GM18511 (cell line): ENCODE measurements at regions not wholly inside any gene's neighbourhood (a gene's known extent, or its start where the extent isn't known, plus 50 kb on each side); places are given as distances from the start of the nearest gene placed in this dataset.

Experiments
- ATAC-seq: cut with Tn5 transposase; IDR thresholded peaks from one replicate; pipeline ENCODE4 v1.9.1; 2021; ENCODE audit warnings: mild to moderate bottlenecking, moderate library complexity; ENCODE audit not compliant: unreplicated experiment

DNA sequence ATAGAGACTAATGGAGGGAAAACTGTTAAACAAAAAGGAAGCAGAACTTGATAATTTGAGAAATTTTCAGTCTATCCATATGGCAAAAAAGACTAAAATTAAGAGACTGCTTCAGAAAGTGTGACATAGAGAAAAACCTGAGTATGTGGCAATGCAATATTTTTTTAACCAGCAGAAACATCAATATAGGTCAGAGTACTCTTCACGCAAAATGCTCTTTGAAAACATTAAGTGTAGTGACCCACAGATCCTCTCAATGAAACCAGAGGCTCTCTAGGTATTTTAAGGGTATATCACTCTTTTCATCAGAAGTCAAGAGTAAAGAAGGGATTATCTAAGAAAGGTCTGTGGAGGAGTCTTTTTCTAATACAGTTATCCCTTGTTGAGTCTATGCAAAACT is 1394.8 kb downstream of the DSC3 start:
- no peak for ATAC-seq

DNA sequence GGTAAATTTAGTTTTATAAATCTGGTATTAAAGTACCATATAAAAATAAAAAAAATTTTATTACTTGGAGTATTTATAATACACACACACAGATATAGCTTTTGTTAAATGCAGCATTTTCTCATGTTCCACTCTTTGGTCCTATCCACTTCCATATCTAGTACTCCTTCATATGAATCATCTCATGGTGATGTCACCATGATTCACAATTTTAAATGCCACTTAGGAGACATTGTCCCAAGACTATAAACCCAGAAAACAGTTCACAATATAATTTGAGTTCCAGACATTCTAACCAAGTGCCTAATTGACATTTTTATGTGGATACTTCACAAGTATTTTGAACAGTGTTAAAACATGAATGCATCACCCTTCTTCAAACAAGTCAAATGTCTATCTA is 1398.3 kb downstream of the DSC3 start:
- no peak for ATAC-seq

DNA sequence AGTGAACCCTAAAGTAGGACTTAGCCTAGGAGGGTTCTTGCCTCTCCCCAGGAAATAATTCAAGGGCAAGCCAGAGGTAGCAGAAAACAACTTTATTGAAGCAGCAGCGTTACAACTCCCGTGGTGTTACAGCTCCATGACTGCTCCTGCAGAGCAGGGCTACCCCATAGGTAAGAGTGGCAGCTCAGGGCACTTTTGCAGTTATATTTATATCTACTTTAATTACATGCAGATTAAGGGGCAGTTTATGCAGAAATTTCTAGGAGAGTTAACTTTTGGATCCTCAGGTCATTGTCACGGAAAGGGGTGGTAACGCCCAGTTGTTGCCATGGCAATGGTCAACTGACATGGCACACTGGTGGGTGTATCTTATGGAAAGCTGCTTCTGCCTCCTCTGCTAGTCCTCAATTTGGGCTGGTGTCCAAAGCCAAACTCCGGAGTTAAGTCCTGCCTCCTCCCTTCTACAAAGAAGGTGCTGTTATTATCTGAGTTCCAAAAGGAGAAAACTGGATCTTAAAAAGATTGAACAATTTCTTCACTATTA is 1413.0 kb downstream of the DSC3 start:
- no peak for ATAC-seq

DNA sequence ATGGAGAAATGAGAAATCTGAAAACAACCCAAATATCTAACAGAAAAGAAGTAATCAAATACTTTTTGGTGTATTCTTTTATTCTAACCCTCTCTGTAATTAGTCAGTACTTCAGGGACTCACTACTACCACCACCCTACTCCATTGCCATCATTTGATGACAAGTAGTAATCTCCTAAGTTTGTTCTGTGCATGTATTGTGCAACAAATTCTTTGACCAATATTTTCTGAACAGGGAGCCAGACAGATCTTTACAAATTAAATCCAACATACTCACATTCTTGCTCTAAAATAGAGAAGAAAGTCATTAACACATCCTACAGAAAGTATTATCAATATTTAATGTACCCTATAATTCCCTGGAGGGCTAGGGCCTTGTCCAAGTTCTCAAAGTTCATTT is 1416.4 kb downstream of the DSC3 start:
- ATAC-seq = no peak

DNA sequence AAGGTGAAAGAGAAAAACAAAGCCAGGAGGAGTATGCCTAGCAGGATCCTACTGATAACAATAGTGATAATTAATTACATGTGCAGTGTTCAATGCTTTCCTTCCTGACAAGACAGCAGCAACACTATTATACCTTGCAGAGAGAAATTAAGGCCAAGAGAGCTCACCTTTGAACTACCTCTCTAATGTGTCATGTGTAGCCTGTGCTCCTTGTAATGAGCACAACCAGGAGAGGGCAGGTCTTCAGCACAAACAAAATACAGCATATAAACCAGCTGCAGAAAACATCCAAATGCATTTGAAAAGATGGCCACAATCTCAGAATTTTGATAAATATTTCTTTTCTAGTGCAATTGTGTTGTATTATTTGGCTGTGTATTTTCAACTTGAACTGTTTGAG is 1425.7 kb downstream of the DSC3 start:
- ATAC-seq = no peak

DNA sequence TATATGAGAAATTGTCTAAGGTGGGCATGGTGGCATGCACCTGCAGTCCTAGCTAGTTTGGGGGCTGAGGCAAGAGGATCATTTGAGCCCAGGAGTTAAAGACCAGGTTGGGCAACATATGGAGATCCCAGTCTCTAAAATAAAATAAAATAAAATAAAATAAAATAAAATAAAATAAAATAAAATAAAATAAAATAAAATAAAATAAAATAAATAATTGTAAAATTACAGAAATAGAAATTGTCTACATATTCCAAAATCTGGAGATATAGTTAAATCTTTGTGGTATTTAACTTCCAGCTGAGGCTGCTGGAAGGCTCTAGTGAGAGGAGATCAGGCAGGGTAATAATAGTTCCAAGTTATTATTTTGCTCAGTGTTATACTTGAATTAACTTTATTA is 1432.1 kb upstream of the CDH2 start:
- ATAC-seq = no peak

DNA sequence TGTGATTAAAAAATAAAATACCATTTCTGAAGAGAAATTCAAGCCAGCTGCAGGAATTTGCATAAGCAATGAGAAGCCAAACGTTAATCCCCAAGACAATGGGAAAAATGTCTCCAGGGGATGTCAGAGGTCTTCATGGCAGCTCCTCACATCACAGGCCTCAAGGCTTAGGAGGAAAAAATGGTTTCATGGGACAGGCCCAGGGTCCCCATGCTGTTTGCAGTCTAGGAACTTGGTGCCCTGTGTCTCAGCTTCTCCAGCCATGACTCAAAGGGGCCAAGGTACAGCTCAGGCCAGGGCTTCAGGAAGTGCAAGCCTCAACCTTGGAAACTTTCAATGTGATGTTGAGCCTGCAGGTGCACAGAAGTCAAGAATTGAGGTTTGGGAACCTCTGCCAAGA is 1428.4 kb upstream of the CDH2 start:
- no peak for ATAC-seq

DNA sequence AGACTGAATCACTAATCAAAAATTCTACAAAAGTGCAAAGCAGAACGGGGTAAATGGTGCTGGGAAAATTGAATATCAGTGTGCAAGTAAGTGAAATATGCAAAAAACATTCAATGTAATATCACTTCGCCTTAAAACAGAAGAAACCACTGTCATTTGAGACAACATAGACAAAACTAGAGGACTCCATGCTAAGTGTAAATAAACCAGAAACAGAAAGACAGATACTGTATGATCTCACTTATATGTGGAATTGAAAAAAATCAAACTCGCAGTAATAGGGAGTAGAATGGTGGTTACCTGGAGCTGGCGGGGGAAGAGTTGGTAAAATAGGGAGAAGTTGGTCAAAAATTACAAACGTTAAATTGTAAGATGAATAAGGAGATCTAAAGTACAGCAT is 1420.0 kb upstream of the CDH2 start:
- no peak for ATAC-seq

DNA sequence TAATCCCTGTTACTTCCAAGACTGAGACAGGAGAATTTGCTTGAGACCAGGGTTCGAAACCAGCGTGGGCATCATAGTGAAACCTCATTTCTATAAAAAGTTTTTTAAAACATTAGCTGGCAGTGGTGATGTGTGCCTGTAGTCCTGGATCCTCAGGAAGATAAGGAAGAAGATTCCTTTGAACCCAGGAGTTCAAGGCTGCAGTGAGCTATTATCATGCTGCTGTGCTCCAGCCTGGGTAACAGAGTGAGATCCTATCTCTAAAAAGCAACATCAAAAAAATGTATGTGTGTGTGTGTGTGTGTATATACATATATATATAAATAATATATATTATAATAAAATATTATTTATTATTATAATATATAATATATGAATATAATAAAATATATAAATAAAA is 1417.6 kb upstream of the CDH2 start:
- no peak for ATAC-seq

DNA sequence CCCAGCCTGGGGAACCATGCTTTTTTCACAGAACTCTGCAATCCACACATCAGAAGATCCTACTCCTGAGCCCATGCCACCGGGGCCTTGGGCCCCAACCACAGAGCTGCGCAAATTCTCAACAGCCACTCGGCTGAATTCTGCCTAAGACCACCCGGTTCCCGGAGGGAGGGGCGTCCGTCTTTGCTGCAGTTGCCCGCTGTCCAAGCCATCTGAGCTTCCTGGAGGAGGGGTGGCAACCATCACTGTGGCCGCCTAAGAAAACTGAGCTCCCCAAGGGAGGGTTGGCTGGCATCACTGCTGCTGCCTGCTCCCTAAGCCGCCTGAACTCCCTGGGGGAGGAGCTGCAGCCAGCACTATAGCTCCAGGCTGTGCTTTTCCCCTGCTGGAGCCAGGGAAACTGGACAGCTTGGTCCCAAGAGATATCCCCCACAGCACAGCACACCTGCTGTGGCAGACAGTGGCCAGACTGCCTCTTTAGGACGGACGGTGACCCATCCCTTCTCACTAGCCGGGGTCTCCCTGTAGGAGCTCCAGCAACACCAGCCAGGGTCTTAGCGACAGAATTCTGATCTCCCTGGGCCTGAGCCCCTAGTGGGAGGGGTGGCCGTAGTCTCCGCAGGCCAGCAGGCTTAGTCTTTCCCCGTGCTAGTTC is 1411.6 kb upstream of the CDH2 start:
- no peak for ATAC-seq

DNA sequence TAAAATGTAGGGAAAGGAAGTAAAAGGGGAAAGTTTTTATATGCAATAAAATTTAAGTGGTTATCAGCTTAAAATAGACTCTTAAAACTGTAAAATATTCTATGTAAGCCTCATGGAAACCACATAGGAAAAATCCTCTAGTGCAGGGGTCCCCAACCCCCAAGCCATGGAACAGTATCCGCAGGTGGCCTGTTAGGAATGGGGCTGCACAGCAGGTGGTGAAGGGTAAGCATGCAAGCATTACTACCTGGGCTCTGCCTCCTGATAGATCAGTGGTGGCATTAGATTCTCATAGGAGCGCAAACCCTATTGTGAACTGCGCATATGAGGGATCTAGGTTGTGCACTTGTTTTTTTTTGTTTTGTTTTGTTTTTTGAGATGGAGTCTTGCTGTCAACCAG is 1409.3 kb upstream of the CDH2 start:
- ATAC-seq = no peak

DNA sequence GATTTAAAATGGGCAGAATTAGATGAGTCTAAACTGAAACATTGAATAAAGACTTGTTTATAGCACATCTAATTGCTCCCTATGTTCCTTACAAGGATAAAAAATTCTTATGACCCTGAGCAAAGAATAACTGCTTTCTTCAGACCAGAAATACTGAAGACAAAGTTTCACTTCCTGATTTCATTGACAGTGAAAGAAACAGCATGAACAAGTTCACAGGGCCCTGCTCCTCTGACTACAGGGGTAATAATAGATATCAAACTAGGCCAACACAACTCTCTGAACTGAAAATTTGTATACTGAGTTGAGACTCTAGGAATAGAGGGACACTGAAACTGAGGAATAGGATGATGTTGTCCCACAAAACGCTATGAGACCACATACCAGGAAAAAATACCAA is 1383.3 kb upstream of the CDH2 start:
- peak; percentile 84 for ATAC-seq

DNA sequence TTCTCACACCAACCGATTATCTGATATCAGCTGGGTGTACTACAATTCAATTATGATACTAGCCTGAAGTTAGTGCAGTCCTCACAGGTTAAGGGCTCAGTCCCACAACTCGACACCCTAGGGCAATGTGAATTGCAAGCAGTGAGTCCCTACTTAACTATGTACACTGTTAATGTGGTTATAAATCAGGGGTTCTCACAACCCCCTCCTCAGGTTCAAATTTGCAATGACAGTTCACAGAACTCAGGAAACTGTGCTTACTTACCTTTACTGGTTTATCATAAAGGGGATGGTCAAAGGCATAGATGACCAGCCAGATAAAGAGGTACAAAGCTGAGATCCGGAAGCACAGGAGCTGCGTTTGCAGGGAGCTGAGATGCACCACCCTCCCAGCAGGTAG is 1379.1 kb upstream of the CDH2 start:
- ATAC-seq = no peak

DNA sequence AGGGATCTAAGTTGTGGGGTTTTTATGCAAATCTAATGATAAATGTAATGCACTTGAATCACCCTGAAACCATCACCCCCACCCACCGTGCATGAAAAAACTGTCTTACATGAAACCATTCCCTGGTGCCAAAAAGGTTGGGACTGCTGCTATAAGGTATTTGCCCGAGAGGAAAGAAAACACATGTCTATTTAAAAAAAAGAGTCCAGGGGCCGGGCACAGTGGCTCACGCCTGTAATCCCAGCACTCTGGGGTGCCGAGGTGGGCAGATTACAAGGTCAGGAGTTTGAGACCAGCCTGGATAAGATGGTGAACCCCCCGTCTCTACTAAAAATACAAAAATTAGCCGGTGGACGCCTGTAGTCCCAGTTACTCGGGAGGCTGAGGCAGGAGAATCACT is 1372.8 kb upstream of the CDH2 start:
- ATAC-seq = no peak

DNA sequence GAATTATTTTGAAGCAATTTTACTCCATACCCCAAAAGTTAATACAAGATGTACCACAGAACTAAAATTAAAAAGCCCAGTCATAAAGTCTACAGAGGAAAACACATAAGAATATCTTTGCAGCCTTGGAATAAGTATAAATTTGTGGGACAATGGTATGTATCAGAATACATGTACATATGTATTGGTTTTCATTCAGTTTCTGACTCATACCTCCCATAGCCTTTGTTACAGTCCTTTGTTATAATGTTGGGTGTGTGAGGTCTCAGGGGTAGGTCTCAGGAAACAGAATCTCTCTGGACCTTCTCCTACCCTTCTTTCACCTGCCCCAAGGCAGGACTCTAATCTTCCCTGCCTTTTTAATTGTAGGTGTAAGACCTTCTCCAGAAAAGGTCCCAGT is 1370.7 kb upstream of the CDH2 start:
- ATAC-seq = no peak

DNA sequence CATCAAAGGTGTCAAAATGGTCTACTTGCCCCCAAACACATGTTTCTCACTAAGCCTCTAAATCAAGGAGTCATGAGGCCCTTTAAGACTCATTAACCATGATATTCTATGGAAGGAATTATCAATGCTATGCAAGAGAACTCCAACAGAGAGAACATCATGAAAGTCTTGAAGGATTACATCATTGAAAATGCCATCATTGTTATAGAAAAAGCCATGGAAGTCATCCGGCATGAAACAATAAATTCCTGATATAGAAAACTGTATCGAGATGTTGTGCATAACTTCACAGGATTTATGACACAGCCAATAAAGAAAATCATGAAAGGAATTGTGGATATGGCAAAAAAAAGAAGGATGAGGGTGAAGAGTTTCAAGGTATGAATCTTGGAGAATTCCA is 1363.6 kb upstream of the CDH2 start:
- ATAC-seq = no peak

DNA sequence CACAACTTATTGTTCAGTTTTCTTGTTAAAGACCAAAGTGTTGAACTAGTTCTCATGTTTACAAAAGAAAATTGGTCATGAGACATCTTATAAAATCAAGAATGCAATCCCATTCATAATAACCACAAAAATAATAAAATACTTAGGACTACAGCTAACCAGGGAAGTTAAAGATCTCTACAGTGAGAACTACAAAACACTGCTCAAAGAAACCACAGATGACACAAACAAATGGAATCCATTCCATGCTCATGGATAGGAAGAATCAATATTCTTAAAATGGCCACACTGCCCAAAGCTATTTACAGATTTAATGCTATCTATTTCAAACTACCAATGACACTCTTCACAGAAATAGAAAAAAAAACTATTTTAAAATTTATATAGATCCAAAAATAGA is 1354.8 kb upstream of the CDH2 start:
- ATAC-seq = no peak

DNA sequence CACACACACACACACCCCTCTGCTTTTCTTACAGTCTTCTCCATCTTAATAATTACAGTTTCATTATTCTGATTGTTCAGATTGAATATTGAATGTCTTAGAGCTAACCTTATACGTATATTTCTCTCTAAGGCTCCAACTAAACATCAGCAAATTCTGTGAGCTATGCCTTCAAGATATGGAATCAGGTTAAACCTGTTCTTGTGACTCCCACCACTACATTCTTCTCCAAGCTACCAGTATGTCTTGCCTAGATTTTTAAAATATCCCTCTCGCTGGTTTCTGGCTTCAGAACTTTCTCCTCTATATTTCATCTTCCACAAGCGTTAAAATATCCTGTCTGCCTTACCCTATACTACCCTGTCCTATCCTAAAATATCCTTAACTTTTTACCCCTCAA is 1346.4 kb upstream of the CDH2 start:
- no peak for ATAC-seq

DNA sequence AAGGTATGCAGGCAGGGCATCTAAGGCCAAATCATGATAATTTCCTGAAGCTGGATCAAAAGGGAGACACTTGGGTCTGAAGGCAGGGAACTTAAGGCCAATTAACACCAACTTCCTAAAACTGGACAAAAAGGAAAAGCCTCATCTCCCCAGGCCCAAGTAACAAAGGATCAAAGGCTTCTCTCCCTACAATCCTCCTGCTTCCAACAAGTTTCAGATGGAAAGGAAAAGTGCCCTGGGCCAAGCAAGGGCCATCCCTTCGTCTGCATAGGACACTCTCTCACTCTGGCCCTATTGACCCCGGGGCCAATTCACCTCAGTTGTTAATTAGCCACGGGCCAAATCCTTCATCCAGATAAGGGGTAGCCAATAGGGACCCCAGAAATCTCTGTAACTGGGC is 1335.8 kb upstream of the CDH2 start:
- no peak for ATAC-seq

DNA sequence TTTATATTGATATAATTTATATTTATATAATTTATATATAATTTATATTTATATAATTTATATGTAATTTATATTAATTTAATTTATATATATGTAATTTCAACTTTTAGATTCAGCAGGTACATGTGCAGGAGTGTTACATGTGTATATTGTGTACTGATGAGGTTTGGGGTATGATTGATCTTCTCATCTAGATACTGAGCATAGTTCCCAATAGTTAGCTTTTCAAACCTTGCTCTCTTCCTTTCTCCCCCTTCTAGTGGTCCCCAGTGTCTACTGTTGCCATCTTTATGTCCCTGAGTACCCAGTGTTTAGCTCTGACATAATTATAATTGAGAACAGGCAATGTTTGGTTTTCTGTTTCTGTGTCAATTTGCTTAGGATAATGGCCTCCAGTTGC is 1335.3 kb upstream of the CDH2 start:
- no peak for ATAC-seq

DNA sequence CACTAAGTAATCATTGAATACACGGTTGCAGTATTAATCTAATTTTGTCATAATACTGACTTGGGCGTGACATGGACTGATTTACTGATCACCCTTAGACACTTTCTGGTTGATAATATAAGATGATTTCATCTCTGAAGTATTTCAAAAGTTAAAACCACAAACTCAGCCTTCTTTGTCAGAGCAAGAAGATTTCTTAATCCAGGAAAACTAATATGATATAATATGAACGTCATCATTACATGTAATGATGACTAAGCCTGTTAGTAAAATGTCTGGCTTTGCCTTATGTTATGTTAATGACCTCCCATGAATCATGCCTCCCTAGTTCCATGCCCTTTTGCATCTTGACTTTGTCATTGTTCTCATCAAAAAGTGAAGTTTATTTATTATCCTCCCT is 1325.0 kb upstream of the CDH2 start:
- no peak for ATAC-seq

DNA sequence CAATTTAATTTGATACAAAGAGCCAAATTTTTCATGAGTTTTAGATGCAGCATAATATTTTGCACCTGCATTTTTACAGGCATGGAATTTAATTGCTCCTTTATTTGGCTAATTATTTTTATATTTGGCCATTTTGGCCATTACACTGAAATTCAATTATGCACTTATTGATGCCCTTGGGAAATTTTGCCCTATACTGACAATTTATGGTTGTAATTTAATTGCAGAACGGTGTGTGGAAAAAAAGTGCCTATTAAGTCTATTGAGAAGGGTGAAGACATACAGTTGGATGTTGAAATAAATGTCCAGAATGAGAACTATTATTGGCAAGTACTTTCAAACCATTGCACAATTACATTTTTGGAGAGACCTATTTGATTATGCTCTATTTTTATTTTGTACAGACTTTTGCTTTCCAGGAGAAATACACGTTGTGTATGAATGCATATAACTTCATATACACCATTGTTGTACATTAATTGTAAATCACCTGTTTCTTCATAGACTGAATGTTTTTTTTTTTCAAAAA is 1319.3 kb upstream of the CDH2 start:
- no peak for ATAC-seq

DNA sequence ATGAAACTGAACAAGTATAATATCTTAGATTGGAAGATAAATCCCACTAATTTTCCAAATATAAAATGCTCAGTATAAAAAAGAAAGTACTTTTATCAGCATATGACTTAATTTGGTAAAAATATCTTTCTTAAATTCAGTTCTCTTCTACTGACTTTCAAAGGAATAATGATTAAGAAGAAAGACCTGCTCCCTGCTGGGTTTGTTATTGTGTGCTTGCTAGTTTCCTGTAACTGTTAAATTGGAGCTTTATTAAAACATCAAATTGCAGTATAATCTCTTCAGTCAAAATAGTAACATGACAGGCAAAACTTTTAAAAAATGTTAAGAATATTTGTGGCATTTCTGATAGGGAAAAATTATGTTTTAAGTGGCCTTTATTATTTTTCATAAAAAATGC is 1317.4 kb upstream of the CDH2 start:
- no peak for ATAC-seq
